H9 (cell line): ENCODE measurements at regions not wholly inside any gene's neighbourhood (a gene's known extent, or its start where the extent isn't known, plus 50 kb on each side); places are given as distances from the start of the nearest gene placed in this dataset.

Experiments used
- DNase-seq: peaks from one replicate; pipeline ENCODE4 v3.0.0-alpha.2; 2017
- H2AFZ ChIP-seq: one replicate; pipeline ENCODE4 v1.6.1; 2013; ENCODE audit warnings: mild to moderate bottlenecking, low read length, control low read depth, moderate library complexity
- H2AK5ac ChIP-seq: 2 replicates; pipeline ENCODE4 v1.6.1; 2013; ENCODE audit warnings: low read length, control low read depth, mixed read lengths; ENCODE audit not compliant: insufficient read length
- H2BK120ac ChIP-seq: one replicate; pipeline ENCODE4 v1.6.1; 2013; ENCODE audit warnings: low read depth, mild to moderate bottlenecking, low read length, control low read depth, inconsistent platforms; ENCODE audit not compliant: poor library complexity, severe bottlenecking
- H2BK12ac ChIP-seq: 2 replicates; pipeline ENCODE4 v1.6.1; 2013; ENCODE audit warnings: low read length, control low read depth, mixed read lengths, low read depth; ENCODE audit not compliant: insufficient read length
- H2BK15ac ChIP-seq: 2 replicates; pipeline ENCODE4 v1.6.1; 2013; ENCODE audit warnings: low read depth, low read length, control low read depth
- H2BK20ac ChIP-seq: one replicate; pipeline ENCODE4 v1.6.1; 2013; ENCODE audit warnings: low read depth, mild to moderate bottlenecking, low read length, control low read depth, inconsistent platforms; ENCODE audit not compliant: poor library complexity, severe bottlenecking
- H2BK5ac ChIP-seq: 2 replicates; pipeline ENCODE4 v1.6.1; 2013; ENCODE audit warnings: low read length, control low read depth, mixed read lengths; ENCODE audit not compliant: insufficient read length
- H3K14ac ChIP-seq: 2 replicates; pipeline ENCODE4 v1.6.1; 2013; ENCODE audit warnings: low read length, control low read depth; ENCODE audit not compliant: insufficient read depth
- H3K18ac ChIP-seq: 2 replicates; pipeline ENCODE4 v1.6.1; 2013; ENCODE audit warnings: low read depth, mild to moderate bottlenecking, mixed read lengths, low read length, control low read depth; ENCODE audit not compliant: insufficient read length
- H3K23ac ChIP-seq: 2 replicates; pipeline ENCODE4 v1.6.1; 2013; ENCODE audit warnings: low read length, control low read depth, mixed read lengths, low read depth; ENCODE audit not compliant: insufficient read length
- H3K23me2 ChIP-seq: 2 replicates; pipeline ENCODE4 v1.6.1; 2013; ENCODE audit warnings: low read depth, mild to moderate bottlenecking, mixed read lengths, low read length, control low read depth; ENCODE audit not compliant: insufficient read length, poor library complexity, severe bottlenecking
- H3K27ac ChIP-seq: 2 replicates; pipeline ENCODE4 v1.5.1; 2013; ENCODE audit warnings: low read length, control low read depth, mixed read lengths, low read depth; ENCODE audit not compliant: insufficient read length
- H3K27me3 ChIP-seq: 2 replicates; pipeline ENCODE4 v1.6.1; 2013; ENCODE audit warnings: low read length, control low read depth, inconsistent platforms; ENCODE audit not compliant: insufficient read depth
- H3K4ac ChIP-seq: 2 replicates; pipeline ENCODE4 v1.6.1; 2013; ENCODE audit warnings: low read depth, mild to moderate bottlenecking, control low read depth, inconsistent platforms, low read length, moderate library complexity
- H3K4me1 ChIP-seq: 2 replicates; pipeline ENCODE4 v1.6.1; 2013; ENCODE audit warnings: low read length, control low read depth, inconsistent platforms; ENCODE audit not compliant: insufficient read depth
- H3K4me2 ChIP-seq: 2 replicates; pipeline ENCODE4 v1.6.1; 2013; ENCODE audit warnings: low read length, control low read depth, mixed read lengths; ENCODE audit not compliant: insufficient read length, insufficient read depth
- H3K56ac ChIP-seq: 2 replicates; pipeline ENCODE4 v1.6.1; 2013; ENCODE audit warnings: low read depth, mild to moderate bottlenecking, mixed read lengths, low read length, control low read depth; ENCODE audit not compliant: insufficient read length
- H3K79me1 ChIP-seq: 2 replicates; pipeline ENCODE4 v1.6.1; 2013; ENCODE audit warnings: low read depth, mild to moderate bottlenecking, moderate library complexity, low read length, control low read depth, inconsistent platforms; ENCODE audit not compliant: insufficient read depth, poor library complexity, severe bottlenecking
- H3K79me2 ChIP-seq: 2 replicates; pipeline ENCODE4 v1.6.1; 2013; ENCODE audit warnings: low read length, control low read depth, inconsistent platforms; ENCODE audit not compliant: insufficient read depth
- H3K9ac ChIP-seq: 2 replicates; pipeline ENCODE4 v1.6.1; 2013; ENCODE audit warnings: low read length, control low read depth, mixed read lengths; ENCODE audit not compliant: insufficient read length; ENCODE audit errors: extremely low read depth
- H3K9me3 ChIP-seq: one replicate; pipeline ENCODE4 v1.6.1; 2013; ENCODE audit warnings: low read depth, low read length, inconsistent platforms; ENCODE audit not compliant: control insufficient read depth
- H3T11ph ChIP-seq: one replicate; pipeline ENCODE4 v1.6.1; 2013; ENCODE audit warnings: mild to moderate bottlenecking, low read length, control low read depth, inconsistent platforms
- H4K20me1 ChIP-seq: one replicate; pipeline ENCODE4 v1.6.1; 2013; ENCODE audit not compliant: control insufficient read depth, insufficient read length, insufficient read depth
- H4K5ac ChIP-seq: 2 replicates; pipeline ENCODE4 v1.6.1; 2013; ENCODE audit warnings: low read depth, mild to moderate bottlenecking, mixed read lengths, low read length, control low read depth; ENCODE audit not compliant: insufficient read length
- H4K8ac ChIP-seq: replicated peaks from 2 replicates; pipeline ENCODE4 v1.6.1; 2013; ENCODE audit warnings: low read length, control low read depth, mixed read lengths, low read depth; ENCODE audit not compliant: insufficient read length
- H4K91ac ChIP-seq: 2 replicates; pipeline ENCODE4 v1.6.1; 2013; ENCODE audit warnings: low read depth, mild to moderate bottlenecking, moderate library complexity, mixed read lengths, low read length, control low read depth; ENCODE audit not compliant: insufficient read length
- H3K27ac Mint-ChIP-seq, 3 experiments: 2 replicates in 2 of 3; 3 replicates in 1 of 3; pipeline ENCODE4 v1.8.0; 2020 to 2021; ENCODE audit warnings: mixed read lengths in 3 of 3, mild to moderate bottlenecking in 1 of 3, moderate library complexity in 1 of 3
- H3K27me3 Mint-ChIP-seq: 2 replicates; pipeline ENCODE4 v1.8.0; 2021; ENCODE audit warnings: low read depth, mild to moderate bottlenecking, moderate library complexity, mixed read lengths
- H3K36me3 Mint-ChIP-seq, 3 experiments: 2 replicates in 2 of 3; 3 replicates in 1 of 3; pipeline ENCODE4 v1.8.0; 2020 to 2021; ENCODE audit warnings: low read depth in 3 of 3, mixed read lengths in 3 of 3; ENCODE audit not compliant: insufficient read depth in 1 of 3
- H3K4me1 Mint-ChIP-seq, 2 experiments: 2 replicates each; pipeline ENCODE4 v1.8.0; 2020; ENCODE audit warnings: mixed read lengths in 2 of 2
- H3K4me3 Mint-ChIP-seq, 2 experiments: 2 replicates in 1 of 2; 3 replicates in 1 of 2; pipeline ENCODE4 v1.8.0; 2020 to 2021; ENCODE audit warnings: mild to moderate bottlenecking in 2 of 2, mixed read lengths in 2 of 2, moderate library complexity in 1 of 2
- H3K9me3 Mint-ChIP-seq, 2 experiments: 2 replicates in 1 of 2; 3 replicates in 1 of 2; pipeline ENCODE4 v1.8.0; 2020; ENCODE audit warnings: mild to moderate bottlenecking in 2 of 2, mixed read lengths in 2 of 2, moderate library complexity in 1 of 2
- CTCF ChIP-seq: fragments of 200-600 bp; sonication (generic); conservative IDR thresholded peaks from 3 replicates; pipeline ENCODE4 v1.8.0; 2021; ENCODE audit warnings: antibody characterized with exemption, mild to moderate bottlenecking
- WGBS: extraction: QIAGEN DNeasy Blood & Tissue Kit; methylation state at CpG from one replicate; pipeline ENCODE4 v1.1.7; 2013; ENCODE audit warnings: missing lambda C conversion rate, low lambda C conversion rate, mixed read lengths; ENCODE audit not compliant: insufficient read length; ENCODE audit errors: extremely low coverage; 5-methylcytosine and 5-hydroxymethylcytosine counted together

DNA sequence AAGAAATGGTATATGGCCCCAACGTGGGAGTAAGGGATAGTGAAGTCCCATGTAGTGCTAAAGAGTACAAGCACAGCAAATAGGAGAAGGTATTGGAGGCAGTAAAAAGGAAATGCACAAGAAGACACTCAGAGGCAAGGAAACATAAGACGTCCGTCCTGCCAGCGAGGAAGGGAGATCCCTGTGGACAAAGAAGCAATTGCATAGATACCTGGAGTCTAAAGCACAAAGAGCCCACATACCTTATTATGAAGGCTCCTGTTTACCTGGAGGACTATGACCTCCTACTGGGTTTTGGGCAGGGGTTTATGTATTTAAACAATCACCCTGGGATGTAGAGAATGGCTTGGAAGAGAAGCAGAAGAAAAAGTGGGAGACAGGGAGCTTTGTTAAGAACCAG, 341.2 kb upstream of the DCN start:
- Mint-ChIP-seq H3K27ac (peak overlapping the region in 2 of 3 experiments; percentile 7 to 19; a peak in 2 of 7 replicates), H3K27me3 (no peaks in the 10 kb centered on the region), H3K36me3 (no peaks in the 10 kb centered on the region; a peak in 1 of 7 replicates), H3K9me3 (peaks cover 0 to 3% of the 10 kb centered on the region in 2 experiments; a peak in 3 of 5 replicates), H3K4me1 (peaks cover 8 to 10% of the 10 kb centered on the region in 2 experiments), H3K4me3 (no peak overlapping the region)
- H3T11ph ChIP-seq: no peak overlapping the region
- no peak overlapping the region for H3K14ac ChIP-seq
- no peak overlapping the region for H2BK120ac ChIP-seq
- no peak overlapping the region for H4K8ac ChIP-seq
- H3K27me3 ChIP-seq: no peaks in the 10 kb centered on the region
- H3K9me3 ChIP-seq: no peaks in the 10 kb centered on the region
- peak; percentile 41; the same call in 2 of the 3 replicates for TF ChIP-seq CTCF
- H2BK20ac ChIP-seq: no peak overlapping the region
- WGBS: no CpG with 5 or more reads among the region's 4 CpGs
- no peak overlapping the region for H3K9ac ChIP-seq
- H2AK5ac ChIP-seq: no peak overlapping the region
- no peaks in the 10 kb centered on the region for H4K20me1 ChIP-seq
- no peaks in the 10 kb centered on the region for H3K79me1 ChIP-seq
- no peak overlapping the region for H3K23ac ChIP-seq
- H3K27ac ChIP-seq: no peak overlapping the region
- H2BK5ac ChIP-seq: no peak overlapping the region
- H3K23me2 ChIP-seq: no peaks in the 10 kb centered on the region
- no peak overlapping the region for H3K4me2 ChIP-seq
- H4K5ac ChIP-seq: no peak overlapping the region
- no peaks in the 10 kb centered on the region for H3K79me2 ChIP-seq
- H4K91ac ChIP-seq: no peak overlapping the region
- H3K18ac ChIP-seq: no peak overlapping the region
- H2AFZ ChIP-seq: no peak overlapping the region
- no peak for DNase-seq
- no peak overlapping the region for H2BK12ac ChIP-seq
- no peak overlapping the region for H3K56ac ChIP-seq
- no peak overlapping the region for H3K4ac ChIP-seq
- no peak overlapping the region for H2BK15ac ChIP-seq
- no peaks in the 10 kb centered on the region for H3K4me1 ChIP-seq
